ENCODE measurements at regions not wholly inside any gene's neighbourhood (a gene's known extent, or its start where the extent isn't known, plus 50 kb on each side); places are given as distances from the start of the nearest gene placed in this dataset.
"Not testable (repeated sequence)": the region's sequence is repeated elsewhere in the genome, so short reads cannot be mapped to it uniquely, and the experiment has no call there.

- intact Hi-C loops (cut with DNase I): no loop called here
- no peaks in the 10 kb centered on the region for H3K4me1 ChIP-seq
- no peak for ATAC-seq
- no peaks in the 10 kb centered on the region for H3K36me3 ChIP-seq
- no peak for DNase-seq
- TF ChIP-seq CTCF (IDR thresholded peaks at IDR 0.05): no peak
- H3K4me3 ChIP-seq: no peak overlapping the region
- H3K27me3 ChIP-seq: no peaks in the 10 kb centered on the region
- no peak overlapping the region for H3K27ac ChIP-seq
- no peaks in the 10 kb centered on the region for H3K9me3 ChIP-seq
Measured at GRCh38 chr12:41993283-41993682, 151.4 kb downstream of the GXYLT1 start.

- H3K27ac ChIP-seq: no peak overlapping the region
- ATAC-seq: no peak
- DNase-seq: no peak
- H3K36me3 ChIP-seq: no peaks in the 10 kb centered on the region
- TF ChIP-seq CTCF (IDR thresholded peaks at IDR 0.05): no peak
- intact Hi-C loops (cut with DNase I): no loop called here
- H3K9me3 ChIP-seq: no peaks in the 10 kb centered on the region
- no peaks in the 10 kb centered on the region for H3K27me3 ChIP-seq
- H3K4me1 ChIP-seq: no peaks in the 10 kb centered on the region
- H3K4me3 ChIP-seq: no peak overlapping the region
Measured at GRCh38 chr12:41992692-41993215, 151.9 kb downstream of the GXYLT1 start.

GRCh38 chr12:41992022-41992421, 152.7 kb downstream of the GXYLT1 start:
- Histone ChIP-seq H3K36me3 (no peaks in the 10 kb centered on the region), H3K4me1 (no peaks in the 10 kb centered on the region), H3K9me3 (no peaks in the 10 kb centered on the region), H3K27ac (no peak overlapping the region), H3K27me3 (no peaks in the 10 kb centered on the region), H3K4me3 (no peak overlapping the region)
- intact Hi-C loops (cut with DNase I): no loop called here
- no peak for TF ChIP-seq CTCF (IDR thresholded peaks at IDR 0.05)
- DNase-seq (no peak), ATAC-seq (no peak)

- DNase-seq: no peak
- H3K27ac ChIP-seq: no peak overlapping the region
- no peaks in the 10 kb centered on the region for H3K4me1 ChIP-seq
- no peak for TF ChIP-seq CTCF (IDR thresholded peaks at IDR 0.05)
- no peak for ATAC-seq
- no peaks in the 10 kb centered on the region for H3K9me3 ChIP-seq
- intact Hi-C loops (cut with DNase I): no loop called here
- no peaks in the 10 kb centered on the region for H3K36me3 ChIP-seq
- H3K4me3 ChIP-seq: no peak overlapping the region
- H3K27me3 ChIP-seq: no peaks in the 10 kb centered on the region
Measured at GRCh38 chr12:41988715-41989114, 156.0 kb downstream of the GXYLT1 start.

- intact Hi-C loops (cut with DNase I); DNase-seq; H3K27me3 ChIP-seq; ATAC-seq; H3K4me3 ChIP-seq; H3K36me3 ChIP-seq; H3K9me3 ChIP-seq; H3K27ac ChIP-seq; H3K4me1 ChIP-seq: not testable (repeated sequence)
Measured at GRCh38 chr12:41986513-41986912, 158.2 kb downstream of the GXYLT1 start.

GRCh38 chr12:41983856-41984255, 160.8 kb downstream of the GXYLT1 start:
- Histone ChIP-seq H3K27me3 (no peaks in the 10 kb centered on the region), H3K9me3 (no peaks in the 10 kb centered on the region), H3K36me3 (no peaks in the 10 kb centered on the region), H3K4me3 (no peak overlapping the region), H3K27ac (no peak overlapping the region), H3K4me1 (no peaks in the 10 kb centered on the region)
- TF ChIP-seq CTCF (IDR thresholded peaks at IDR 0.05): no peak
- ATAC-seq (no peak), DNase-seq (no peak)
- intact Hi-C loops (cut with DNase I): no loop called here

Measured in upper lobe of right lung (tissue), 1 donor.